Spleen (tissue), 11 donors: ENCODE measurements at regions not wholly inside any gene's neighbourhood (a gene's known extent, or its start where the extent isn't known, plus 50 kb on each side); places are given as distances from the start of the nearest gene placed in this dataset.
"Not testable (repeated sequence)": the region's sequence is repeated elsewhere in the genome, so short reads cannot be mapped to it uniquely, and the experiment has no call there.

ENCODE experiments used
- DNase-seq: peaks from one replicate; pipeline ENCODE4 v3.0.0-alpha.2; 2020
- H3K27ac ChIP-seq, 8 donors: fragments of 200-600 bp; sonication (generic) in 7 of 8; 1 replicate in 4 of 8; 2 replicates in 4 of 8; pipeline versions ENCODE4 v1.5.0 to v1.8.0; 2016 to 2021; ENCODE audit warnings: inconsistent platforms in 4 of 8, mild to moderate bottlenecking in 4 of 8, moderate library complexity in 1 of 8
- H3K27me3 ChIP-seq, 7 donors: fragments of 200-600 bp; sonication (generic) in 6 of 7; replicated peaks in 1 of 7; 1 replicate in 4 of 7; 2 replicates in 3 of 7; pipeline versions ENCODE4 v1.5.0 to v1.8.0; 2016 to 2021; ENCODE audit warnings: inconsistent platforms in 3 of 7, mild to moderate bottlenecking in 1 of 7
- H3K36me3 ChIP-seq, 6 donors: fragments of 200-600 bp; sonication (generic) in 5 of 6; 1 replicate in 4 of 6; 2 replicates in 2 of 6; pipeline versions ENCODE4 v1.5.0 to v1.8.0; 2016 to 2021; ENCODE audit warnings: inconsistent platforms in 2 of 6
- H3K4me1 ChIP-seq, 6 donors: fragments of 200-600 bp; sonication (generic) in 5 of 6; 1 replicate in 3 of 6; 2 replicates in 3 of 6; pipeline versions ENCODE4 v1.5.0 to v1.8.0; 2016 to 2021; ENCODE audit warnings: inconsistent platforms in 3 of 6
- H3K4me3 ChIP-seq, 8 donors: fragments of 200-600 bp; sonication (generic) in 7 of 8; 1 replicate in 4 of 8; 2 replicates in 4 of 8; pipeline versions ENCODE4 v1.5.0 to v1.8.0; 2016 to 2021; ENCODE audit warnings: inconsistent platforms in 4 of 8, mild to moderate bottlenecking in 4 of 8, moderate library complexity in 2 of 8
- H3K9me3 ChIP-seq, 8 donors: fragments of 200-600 bp; sonication (generic) in 7 of 8; 1 replicate in 4 of 8; 2 replicates in 4 of 8; pipeline versions ENCODE4 v1.5.0 to v1.8.0; 2016 to 2021; ENCODE audit warnings: inconsistent platforms in 4 of 8
- POLR2AphosphoS5 ChIP-seq, 3 donors: sonication (generic); formaldehyde crosslinking; IDR thresholded peaks; one replicate each; pipeline ENCODE4 v1.5.1; 2017; ENCODE audit warnings: antibody characterized with exemption in 3 of 3
- WGBS, 5 donors: extraction: QIAGEN DNeasy Blood & Tissue Kit in 3 of 5; methylation state at CpG; one replicate each; pipeline versions ENCODE4 v1.1.5 to v1.1.7; 2013 to 2018; 5-methylcytosine and 5-hydroxymethylcytosine counted together
- intact Hi-C: fragments of 100-400 bp; cut with DNase I; formaldehyde crosslinking; loops from one replicate; pipeline ENCODE4 v1.15.0; 2023; ENCODE audit warnings: low total_unique reads
- TF ChIP-seq, protein P1 (sequence below), 11 experiments: fragments of 200-600 bp in 7 of 11; fragments of 450-650 bp in 4 of 11; sonication (generic) in 4 of 11; IDR thresholded peaks in 8 of 11; conservative IDR thresholded peaks in 3 of 11; 1 replicate in 7 of 11; 2 replicates in 4 of 11; pipeline versions ENCODE4 v1.4.0 to v1.8.0; 2016 to 2021; ENCODE audit warnings: antibody characterized with exemption in 11 of 11, inconsistent platforms in 4 of 11, mild to moderate bottlenecking in 1 of 11
- donor health status: healthy with polysubstance abuse.
- donor health status: DM: no; HTN: no; CAD: no; lungs with moderate emphysema.
- donor health status: DM: no; HTN: no; CAD: no.
- donor health status: Bipolar disorder and iron deficiency.
- donor health status: healthy.
- donor health status: DM: no; HTN: no; CAD: no.
- donor health status: DM: yes; HTN: yes; CAD: no.

DNA sequence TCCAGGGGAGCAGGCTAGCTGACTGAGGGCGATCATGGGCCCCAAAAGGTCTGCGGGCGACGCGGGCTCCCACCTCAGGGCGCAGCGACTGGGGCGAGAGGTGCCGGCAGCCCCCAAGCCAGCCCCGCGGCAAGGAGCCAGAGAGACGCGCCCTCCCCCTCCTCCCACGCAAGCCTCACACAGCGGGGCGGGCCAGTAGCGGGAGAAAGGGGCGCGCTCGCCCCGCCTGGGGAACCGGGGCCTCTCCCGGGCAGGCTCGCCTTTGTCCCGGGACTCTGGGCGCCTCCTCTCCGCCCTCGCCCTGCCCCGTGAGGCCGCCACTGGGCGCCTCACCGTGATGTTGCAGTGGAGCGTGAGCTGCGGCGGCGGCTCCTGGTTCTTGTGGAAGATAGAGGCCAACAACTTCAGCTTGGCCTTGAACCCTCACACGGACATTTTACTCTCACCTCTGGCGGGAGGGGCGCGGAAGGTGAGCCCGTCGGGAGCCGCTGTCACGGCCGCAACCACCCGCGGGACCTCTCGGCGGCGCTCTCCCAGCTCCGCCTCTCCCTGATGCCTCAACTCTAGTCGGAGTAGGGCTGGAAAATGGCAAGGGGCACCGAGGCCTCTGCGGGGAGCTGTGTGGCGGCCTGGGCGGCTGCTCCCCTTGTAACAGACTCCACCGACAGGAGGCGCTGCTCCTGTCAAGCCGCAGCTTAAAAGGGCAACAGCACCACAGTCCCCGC, 100.5 kb upstream of the ZSCAN2 start:
- H3K4me3 ChIP-seq = peak overlapping the region in 2 of 8 donors; percentile 22 to 61
- H3K27ac ChIP-seq = peak overlapping the region in 2 of 8 donors; percentile 54 to 61
- H3K9me3 ChIP-seq, H3K4me1 ChIP-seq, H3K27me3 ChIP-seq, H3K36me3 ChIP-seq, intact Hi-C loops: not testable (repeated sequence)
- TF ChIP-seq, protein P1, sequence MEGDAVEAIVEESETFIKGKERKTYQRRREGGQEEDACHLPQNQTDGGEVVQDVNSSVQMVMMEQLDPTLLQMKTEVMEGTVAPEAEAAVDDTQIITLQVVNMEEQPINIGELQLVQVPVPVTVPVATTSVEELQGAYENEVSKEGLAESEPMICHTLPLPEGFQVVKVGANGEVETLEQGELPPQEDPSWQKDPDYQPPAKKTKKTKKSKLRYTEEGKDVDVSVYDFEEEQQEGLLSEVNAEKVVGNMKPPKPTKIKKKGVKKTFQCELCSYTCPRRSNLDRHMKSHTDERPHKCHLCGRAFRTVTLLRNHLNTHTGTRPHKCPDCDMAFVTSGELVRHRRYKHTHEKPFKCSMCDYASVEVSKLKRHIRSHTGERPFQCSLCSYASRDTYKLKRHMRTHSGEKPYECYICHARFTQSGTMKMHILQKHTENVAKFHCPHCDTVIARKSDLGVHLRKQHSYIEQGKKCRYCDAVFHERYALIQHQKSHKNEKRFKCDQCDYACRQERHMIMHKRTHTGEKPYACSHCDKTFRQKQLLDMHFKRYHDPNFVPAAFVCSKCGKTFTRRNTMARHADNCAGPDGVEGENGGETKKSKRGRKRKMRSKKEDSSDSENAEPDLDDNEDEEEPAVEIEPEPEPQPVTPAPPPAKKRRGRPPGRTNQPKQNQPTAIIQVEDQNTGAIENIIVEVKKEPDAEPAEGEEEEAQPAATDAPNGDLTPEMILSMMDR (IDR thresholded peaks at IDR 0.05 in 8 of 11, conservative IDR thresholded peaks at IDR 0.05 in 3 of 11) = peak in 1 of 11 experiments; percentile 13
- TF ChIP-seq POLR2AphosphoS5 (IDR thresholded peaks at IDR 0.05) = peak in 1 of 3 donors; percentile 46
- DNase-seq = peak; percentile 72
- 0 to 3% methylated on average over 6 to 9 of the region's 60 CpGs; no CpG with 5 or more reads in 3 of the 5 donors for WGBS, 5 donors

DNA sequence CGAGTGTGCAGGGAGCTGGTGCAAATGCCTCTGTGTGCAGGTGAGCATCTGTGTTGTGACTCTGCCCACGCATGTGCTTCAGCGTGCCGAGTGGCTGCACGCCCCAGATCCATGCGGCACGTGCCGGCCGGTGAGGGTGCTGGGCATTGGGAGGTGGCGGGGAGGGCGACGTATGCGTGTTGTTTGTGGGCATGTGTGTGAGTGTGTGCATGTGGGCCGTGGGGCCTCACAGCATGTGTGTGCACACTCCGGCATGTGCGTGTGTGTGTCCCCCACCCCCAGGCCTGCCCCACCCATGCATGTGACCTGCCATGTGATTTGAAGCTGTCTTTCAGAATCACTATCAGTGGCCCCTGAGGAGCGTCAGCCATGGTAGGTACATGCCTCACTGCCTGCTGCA, 97.7 kb upstream of the ZSCAN2 start:
- H3K36me3 ChIP-seq, H3K4me1 ChIP-seq, intact Hi-C loops, H3K27me3 ChIP-seq, H3K9me3 ChIP-seq, H3K27ac ChIP-seq, H3K4me3 ChIP-seq, DNase-seq: not testable (repeated sequence)
- 95 to 100% (median 96%) methylated on average over 1 to 12 of the region's 17 CpGs; no CpG with 5 or more reads in 1 of the 5 donors for WGBS, 5 donors

DNA sequence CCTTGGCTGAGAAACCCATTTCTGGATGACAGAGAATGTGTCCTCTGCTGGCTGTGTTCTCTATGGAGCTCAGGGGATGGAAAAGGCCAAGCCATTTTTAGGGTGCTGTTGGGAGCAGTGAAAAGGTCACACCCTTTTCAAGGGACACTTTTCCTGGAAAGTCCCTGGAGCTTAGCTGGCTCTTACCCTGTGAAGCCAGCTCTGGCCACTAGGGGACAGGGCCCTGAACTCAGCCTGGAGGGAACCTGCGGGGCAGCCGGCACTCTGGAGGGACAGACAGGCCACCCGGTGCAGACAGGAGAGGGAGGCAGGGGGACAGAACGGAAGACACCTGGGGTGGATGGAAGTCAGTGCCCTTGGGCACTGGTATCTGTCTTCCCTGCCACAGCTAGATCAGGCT, 95.3 kb upstream of the ZSCAN2 start:
- H3K9me3 ChIP-seq, H3K4me3 ChIP-seq, DNase-seq, intact Hi-C loops, H3K27me3 ChIP-seq, H3K36me3 ChIP-seq, H3K4me1 ChIP-seq, H3K27ac ChIP-seq: not testable (repeated sequence)
- WGBS, 5 donors = 58 to 83% methylated on average over 2 of the region's 4 CpGs; no CpG with 5 or more reads in 3 of the 5 donors

DNA sequence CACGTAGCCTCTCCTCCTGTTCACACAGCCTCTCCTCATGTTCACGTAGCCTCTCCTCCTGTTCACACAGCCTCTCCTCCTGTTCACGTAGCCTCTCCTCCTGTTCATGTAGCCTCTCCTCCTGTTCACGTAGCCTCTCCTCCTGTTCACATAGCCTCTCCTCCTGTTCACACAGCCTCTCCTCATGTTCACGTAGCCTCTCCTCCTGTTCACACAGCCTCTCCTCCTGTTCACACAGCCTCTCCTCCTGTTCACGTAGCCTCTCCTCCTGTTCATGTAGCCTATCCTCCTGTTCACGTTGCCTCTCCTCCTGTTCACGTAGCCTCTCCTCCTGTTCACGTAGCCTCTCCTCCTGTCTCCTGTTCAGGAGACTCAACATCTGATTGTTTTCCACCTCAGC, 88.5 kb upstream of the ZSCAN2 start:
- H3K9me3 ChIP-seq, DNase-seq, H3K36me3 ChIP-seq, H3K27me3 ChIP-seq, H3K27ac ChIP-seq, intact Hi-C loops, H3K4me3 ChIP-seq, H3K4me1 ChIP-seq: not testable (repeated sequence)
- WGBS, 5 donors = 79 to 94% (median 85%) methylated on average over 2 to 7 of the region's 9 CpGs; no CpG with 5 or more reads in 1 of the 5 donors

DNA sequence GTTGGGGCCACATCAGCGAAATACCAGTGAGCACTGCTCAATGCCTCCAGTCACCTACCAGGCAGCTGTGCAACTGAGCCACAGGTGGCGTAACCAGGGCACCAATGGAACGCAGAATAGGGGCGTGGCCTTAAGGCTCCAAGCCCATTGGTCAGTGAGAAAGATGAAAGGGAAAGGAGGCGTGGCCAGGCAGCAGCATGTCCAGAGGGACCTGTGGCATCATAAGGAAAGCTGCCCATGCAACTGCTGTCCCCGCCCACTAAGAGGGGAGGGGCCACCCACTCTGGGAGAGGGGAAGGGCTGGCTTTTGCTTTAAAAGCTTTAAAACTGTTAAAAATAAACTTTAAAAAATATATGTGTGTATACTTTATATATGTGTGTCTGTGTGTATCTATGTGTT, 84.0 kb upstream of the ZSCAN2 start:
- H3K4me3 ChIP-seq, DNase-seq, intact Hi-C loops, H3K36me3 ChIP-seq, H3K27me3 ChIP-seq, H3K27ac ChIP-seq, H3K4me1 ChIP-seq, H3K9me3 ChIP-seq: not testable (repeated sequence)
- 74 to 99% (median 92%) methylated on average over 2 to 5 of the region's 6 CpGs for WGBS, 5 donors

DNA sequence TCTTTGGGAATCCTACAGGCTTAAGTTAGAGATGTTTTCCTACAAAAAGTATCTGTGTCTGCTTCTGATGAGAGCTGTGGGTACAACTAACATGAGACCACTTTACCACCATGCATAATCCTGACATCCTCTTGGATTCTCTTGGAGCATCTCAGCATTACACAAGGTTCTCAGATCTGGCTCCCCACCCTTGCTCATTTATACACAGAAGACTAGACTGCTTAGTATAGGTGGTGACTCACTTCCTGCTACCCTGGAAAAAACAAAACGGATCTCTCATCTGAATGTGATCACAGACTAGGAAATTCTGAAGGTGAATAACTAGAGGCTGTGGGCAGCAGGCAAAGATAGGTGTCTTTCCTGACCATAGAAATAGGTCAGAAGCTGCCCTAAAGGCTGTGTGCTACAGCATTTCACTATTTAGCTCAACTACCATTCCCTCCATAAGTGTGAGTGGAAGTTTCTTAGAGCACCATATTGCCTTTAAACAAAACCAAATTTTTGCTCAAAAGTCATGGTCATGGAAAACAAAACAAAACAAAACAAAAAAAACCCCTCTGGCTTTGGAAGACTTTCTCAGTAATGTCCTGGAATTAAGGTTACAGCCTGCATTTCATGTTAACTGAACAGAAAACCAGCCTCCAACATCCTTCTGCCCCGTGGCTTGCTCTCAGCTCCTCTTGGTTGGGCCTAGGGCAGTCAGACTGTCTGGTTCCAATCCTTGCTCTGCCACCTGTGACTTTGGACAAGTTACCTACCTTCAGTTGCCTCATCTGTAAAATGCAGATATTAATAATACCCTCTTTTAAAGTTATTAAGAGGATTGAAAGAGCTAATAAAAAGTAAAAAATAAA, 75.1 kb upstream of the ZSCAN2 start:
- H3K9me3 ChIP-seq, H3K27me3 ChIP-seq, H3K36me3 ChIP-seq, H3K4me1 ChIP-seq, DNase-seq, H3K27ac ChIP-seq, H3K4me3 ChIP-seq, intact Hi-C loops: not testable (repeated sequence)
- 0 to 94% (median 41%) methylated on average over 1 to 2 of the region's 2 CpGs for whole genome bisulfite sequencing, 5 donors

DNA sequence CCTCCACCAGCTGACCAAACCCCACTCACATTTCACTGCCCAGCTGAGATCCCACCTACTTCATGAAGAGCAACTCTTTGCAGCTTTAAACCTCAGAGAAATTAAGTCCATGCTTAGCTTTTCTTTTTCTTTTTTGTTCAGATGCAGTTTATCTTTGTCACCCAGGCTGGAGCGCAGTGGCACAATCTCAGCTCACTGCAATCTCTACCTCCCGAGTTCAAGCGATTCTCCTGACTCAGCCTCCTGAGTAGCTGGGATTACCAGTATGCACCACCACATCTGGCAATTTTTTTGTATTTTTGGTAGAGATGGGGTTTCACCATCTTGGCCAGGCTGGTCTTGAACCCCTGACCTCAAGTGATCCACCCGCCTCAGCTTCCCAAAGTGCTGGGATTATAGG, 70.1 kb upstream of the ZSCAN2 start:
- H3K36me3 ChIP-seq, H3K4me3 ChIP-seq, H3K4me1 ChIP-seq, H3K9me3 ChIP-seq, DNase-seq, intact Hi-C loops, H3K27me3 ChIP-seq, H3K27ac ChIP-seq: not testable (repeated sequence)
- WGBS, 5 donors = 92 to 98% (median 98%) methylated on average over 4 of the region's 4 CpGs

DNA sequence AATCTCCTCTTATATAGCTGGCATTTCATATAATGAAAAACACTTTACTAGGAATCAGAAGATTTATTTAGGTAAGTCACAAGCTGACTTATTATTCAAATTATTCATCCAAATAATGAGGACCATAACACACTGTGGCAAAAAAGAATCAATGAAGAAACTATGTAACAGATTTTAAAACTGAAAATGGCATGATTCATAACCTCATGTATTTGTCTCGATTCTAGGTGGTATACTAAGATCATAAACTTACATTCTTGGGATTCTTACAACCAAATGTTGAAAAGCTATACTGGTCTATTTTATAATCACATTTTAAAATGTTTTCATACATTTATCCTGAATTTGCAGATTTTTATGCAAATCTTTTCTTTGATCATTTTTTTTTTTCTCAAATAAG, 69.6 kb upstream of the ZSCAN2 start:
- WGBS, 5 donors = 75 to 97% (median 81%) methylated on average over 1 of the region's 1 CpG
- H3K9me3 ChIP-seq, DNase-seq, intact Hi-C loops, H3K27me3 ChIP-seq, H3K36me3 ChIP-seq, H3K4me3 ChIP-seq, H3K4me1 ChIP-seq, H3K27ac ChIP-seq: not testable (repeated sequence)

DNA sequence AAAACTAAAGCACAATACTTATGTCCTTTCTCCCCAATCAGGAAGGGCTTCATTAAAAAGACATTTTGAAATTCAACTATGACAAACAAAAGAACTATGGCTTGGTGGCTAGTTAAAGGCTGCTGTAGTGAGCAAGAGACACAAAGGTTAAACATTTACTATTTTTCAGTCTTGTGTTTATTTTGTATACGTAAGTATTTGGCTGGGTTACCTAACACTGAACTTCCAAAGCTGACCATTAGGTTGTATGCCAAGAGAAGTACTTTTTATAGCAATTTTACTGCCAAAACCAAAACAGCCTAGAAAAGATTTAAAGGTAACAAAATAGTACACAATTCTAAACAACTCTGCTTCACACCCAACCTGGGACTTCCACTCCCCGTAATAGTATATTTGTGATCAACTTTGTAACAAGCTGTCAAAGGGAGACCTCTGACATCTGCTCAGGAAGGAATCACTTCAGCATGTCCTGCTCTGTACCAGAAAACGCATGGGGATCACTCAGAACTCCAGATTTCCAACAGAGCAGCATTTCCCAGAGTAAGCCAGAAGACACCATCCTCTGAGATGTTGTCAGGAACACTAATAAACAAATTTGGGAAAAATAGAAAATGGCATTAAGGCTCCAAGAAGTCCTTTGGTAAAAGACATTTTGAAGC, 69.0 kb upstream of the ZSCAN2 start:
- 81 to 93% (median 86%) methylated on average over 3 of the region's 3 CpGs for WGBS, 5 donors
- H3K4me1 ChIP-seq, H3K36me3 ChIP-seq, H3K9me3 ChIP-seq, H3K4me3 ChIP-seq, H3K27ac ChIP-seq, intact Hi-C loops, H3K27me3 ChIP-seq, DNase-seq: not testable (repeated sequence)
